HG02885 (cell line): ENCODE measurements at regions not wholly inside any gene's neighbourhood (a gene's known extent, or its start where the extent isn't known, plus 50 kb on each side); places are given as distances from the start of the nearest gene placed in this dataset.
"Not testable (repeated sequence)": the region's sequence is repeated elsewhere in the genome, so short reads cannot be mapped to it uniquely, and the experiment has no call there.

ENCODE experiments used
- ATAC-seq: cut with Tn5 transposase; IDR thresholded peaks from one replicate; pipeline ENCODE4 v1.9.1; 2021; ENCODE audit warnings: mild to moderate bottlenecking; ENCODE audit not compliant: unreplicated experiment, poor library complexity

GRCh38 chr5:142411656-142412425 lies 87.0 kb upstream of the SPRY4 start:
- no peak for ATAC-seq

- ATAC-seq = no peak
Measured at GRCh38 chr5:142411103-142411502, 86.3 kb upstream of the SPRY4 start.

GRCh38 chr5:142408981-142409481 lies 84.2 kb upstream of the SPRY4 start:
- ATAC-seq = no peak

GRCh38 chr5:142408536-142408935 lies 83.7 kb upstream of the SPRY4 start:
- no peak for ATAC-seq

- ATAC-seq = no peak
Measured at GRCh38 chr5:142405814-142406395, 81.1 kb upstream of the SPRY4 start.

GRCh38 chr5:142405023-142405422 lies 80.2 kb upstream of the SPRY4 start:
- ATAC-seq = no peak

GRCh38 chr5:142404046-142404477 lies 79.2 kb upstream of the SPRY4 start:
- no peak for ATAC-seq

GRCh38 chr5:142403583-142403982 lies 78.8 kb upstream of the SPRY4 start:
- no peak for ATAC-seq

GRCh38 chr5:142402752-142403318 lies 78.0 kb upstream of the SPRY4 start:
- ATAC-seq = no peak

- no peak for ATAC-seq
Measured at GRCh38 chr5:142400415-142400814, 75.6 kb upstream of the SPRY4 start.

- ATAC-seq = no peak
Measured at GRCh38 chr5:142399891-142400290, 75.1 kb upstream of the SPRY4 start.

GRCh38 chr5:142398730-142399055 lies 73.9 kb upstream of the SPRY4 start:
- no peak for ATAC-seq

GRCh38 chr5:142398011-142398729 lies 73.3 kb upstream of the SPRY4 start:
- not testable (repeated sequence) for ATAC-seq

- no peak for ATAC-seq
Measured at GRCh38 chr5:142397178-142397577, 72.4 kb upstream of the SPRY4 start.

GRCh38 chr5:142396436-142397038 lies 71.7 kb upstream of the SPRY4 start:
- ATAC-seq = no peak

- no peak for ATAC-seq
Measured at GRCh38 chr5:142395334-142395733, 70.5 kb upstream of the SPRY4 start.

- no peak for ATAC-seq
Measured at GRCh38 chr5:142391058-142391845, 66.4 kb upstream of the SPRY4 start.

GRCh38 chr5:142390334-142390733 lies 65.5 kb upstream of the SPRY4 start:
- no peak for ATAC-seq

- ATAC-seq = no peak
Measured at GRCh38 chr5:142388696-142389095, 63.9 kb upstream of the SPRY4 start.
